ENCODE measurements at regions not wholly inside any gene's neighbourhood (a gene's known extent, or its start where the extent isn't known, plus 50 kb on each side); places are given as distances from the start of the nearest gene placed in this dataset.

- Histone ChIP-seq H3K36me3 (replicated peaks in 1 of 2; ENCODE audit: insufficient read depth in 1 of 2, low read depth in 2 of 2) (no peaks in the 10 kb centered on the region), H3K4me1 (no peaks in the 10 kb centered on the region), H3K4me3 (no peak overlapping the region), H3K27me3 (no peaks in the 10 kb centered on the region), H3K9me3 (no peaks in the 10 kb centered on the region), H3K27ac (no peak overlapping the region)
- DNase-seq (no peak), ATAC-seq (no peak)
- WGBS, 2 donors: 17 to 28% methylated on average over 1 of the region's 1 CpG
- intact Hi-C loops (cut with DNase I): no loop called here
- TF ChIP-seq POLR2A (IDR thresholded peaks at IDR 0.05): no peak
- TF ChIP-seq, protein P1, sequence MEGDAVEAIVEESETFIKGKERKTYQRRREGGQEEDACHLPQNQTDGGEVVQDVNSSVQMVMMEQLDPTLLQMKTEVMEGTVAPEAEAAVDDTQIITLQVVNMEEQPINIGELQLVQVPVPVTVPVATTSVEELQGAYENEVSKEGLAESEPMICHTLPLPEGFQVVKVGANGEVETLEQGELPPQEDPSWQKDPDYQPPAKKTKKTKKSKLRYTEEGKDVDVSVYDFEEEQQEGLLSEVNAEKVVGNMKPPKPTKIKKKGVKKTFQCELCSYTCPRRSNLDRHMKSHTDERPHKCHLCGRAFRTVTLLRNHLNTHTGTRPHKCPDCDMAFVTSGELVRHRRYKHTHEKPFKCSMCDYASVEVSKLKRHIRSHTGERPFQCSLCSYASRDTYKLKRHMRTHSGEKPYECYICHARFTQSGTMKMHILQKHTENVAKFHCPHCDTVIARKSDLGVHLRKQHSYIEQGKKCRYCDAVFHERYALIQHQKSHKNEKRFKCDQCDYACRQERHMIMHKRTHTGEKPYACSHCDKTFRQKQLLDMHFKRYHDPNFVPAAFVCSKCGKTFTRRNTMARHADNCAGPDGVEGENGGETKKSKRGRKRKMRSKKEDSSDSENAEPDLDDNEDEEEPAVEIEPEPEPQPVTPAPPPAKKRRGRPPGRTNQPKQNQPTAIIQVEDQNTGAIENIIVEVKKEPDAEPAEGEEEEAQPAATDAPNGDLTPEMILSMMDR (IDR thresholded peaks at IDR 0.05): no peak
These were observed 120.5 kb downstream of the MAGEC2 start for GRCh38 chrX:142084611-142085010.

- H3K4me1 ChIP-seq: no peaks in the 10 kb centered on the region
- WGBS, 2 donors: 33 to 40% methylated on average over 2 of the region's 2 CpGs
- no peak overlapping the region for H3K4me3 ChIP-seq
- H3K27me3 ChIP-seq: no peaks in the 10 kb centered on the region
- TF ChIP-seq, protein P1 (IDR thresholded peaks at IDR 0.05): no peak
- TF ChIP-seq POLR2A (IDR thresholded peaks at IDR 0.05): no peak
- H3K36me3 ChIP-seq (replicated peaks in 1 of 2; ENCODE audit: insufficient read depth in 1 of 2, low read depth in 2 of 2): no peaks in the 10 kb centered on the region
- no peaks in the 10 kb centered on the region for H3K9me3 ChIP-seq
- no peak overlapping the region for H3K27ac ChIP-seq
- intact Hi-C loops (cut with DNase I): no loop called here
- ATAC-seq (no peak), DNase-seq (no peak)
These were observed 128.5 kb downstream of the MAGEC2 start for GRCh38 chrX:142076633-142077032.

- no peaks in the 10 kb centered on the region for H3K27me3 ChIP-seq
These were observed 136.7 kb downstream of the MAGEC2 start for GRCh38 chrX:142068365-142068764.

DNA sequence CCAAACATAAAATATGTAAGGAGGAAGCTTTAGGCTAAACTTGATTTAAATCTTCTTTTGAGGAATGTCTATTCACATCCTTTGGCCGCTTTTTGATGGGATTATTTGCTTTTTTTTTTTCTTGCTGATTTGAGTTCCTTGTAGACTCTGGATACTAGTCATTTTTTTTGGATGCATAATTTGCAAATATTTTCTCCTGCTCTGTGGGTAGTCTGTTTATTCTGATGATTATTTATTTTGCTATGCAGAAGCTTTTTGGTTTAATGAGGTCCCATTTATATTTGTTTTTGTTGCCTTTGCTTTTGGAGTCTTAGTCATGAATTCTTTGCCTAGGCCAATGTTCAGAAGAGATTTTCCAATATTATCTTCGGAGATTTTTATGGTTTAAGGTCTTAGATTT, 144.9 kb downstream of the MAGEC2 start:
- intact Hi-C loops (cut with DNase I): no loop called here
- no peaks in the 10 kb centered on the region for H3K4me1 ChIP-seq
- H3K9me3 ChIP-seq: no peaks in the 10 kb centered on the region
- no peak for TF ChIP-seq POLR2A (IDR thresholded peaks at IDR 0.05)
- TF ChIP-seq, protein P1 (IDR thresholded peaks at IDR 0.05): no peak
- no peak overlapping the region for H3K4me3 ChIP-seq
- no peak for DNase-seq
- WGBS, 2 donors: 58 to 71% methylated on average over 2 of the region's 2 CpGs
- H3K27me3 ChIP-seq: no peaks in the 10 kb centered on the region
- ATAC-seq: no peak
- H3K27ac ChIP-seq: no peak overlapping the region
- H3K36me3 ChIP-seq (replicated peaks in 1 of 2; ENCODE audit: insufficient read depth in 1 of 2, low read depth in 2 of 2): no peaks in the 10 kb centered on the region

More at GRCh38 chrX:142068365-142068764, 136.7 kb downstream of the MAGEC2 start:
- H3K36me3 ChIP-seq (replicated peaks in 1 of 2; ENCODE audit: insufficient read depth in 1 of 2, low read depth in 2 of 2): no peaks in the 10 kb centered on the region
- intact Hi-C loops (cut with DNase I): no loop called here
- H3K9me3 ChIP-seq: no peaks in the 10 kb centered on the region
- ATAC-seq: no peak
- H3K4me1 ChIP-seq: no peaks in the 10 kb centered on the region
- no peak overlapping the region for H3K4me3 ChIP-seq
- 38 to 42% methylated on average over 2 of the region's 2 CpGs for WGBS, 2 donors
- no peak for TF ChIP-seq POLR2A (IDR thresholded peaks at IDR 0.05)
- TF ChIP-seq, protein P1 (IDR thresholded peaks at IDR 0.05): no peak
- no peak for DNase-seq
- no peak overlapping the region for H3K27ac ChIP-seq

GRCh38 chrX:142054094-142054493, 150.4 kb downstream of the MAGEC1 start:
- intact Hi-C loops (cut with DNase I): no loop called here
- 58 to 67% methylated on average over 1 of the region's 1 CpG for WGBS, 2 donors
- no peak for ATAC-seq

More at GRCh38 chrX:142054094-142054493, 150.4 kb downstream of the MAGEC1 start:
- Histone ChIP-seq H3K4me1 (no peaks in the 10 kb centered on the region), H3K27ac (no peak overlapping the region), H3K9me3 (no peaks in the 10 kb centered on the region), H3K36me3 (replicated peaks in 1 of 2; ENCODE audit: insufficient read depth in 1 of 2, low read depth in 2 of 2) (no peaks in the 10 kb centered on the region), H3K4me3 (no peak overlapping the region), H3K27me3 (no peaks in the 10 kb centered on the region)
- no peak for DNase-seq
- TF ChIP-seq, protein P1 (IDR thresholded peaks at IDR 0.05): no peak
- no peak for TF ChIP-seq POLR2A (IDR thresholded peaks at IDR 0.05)
